ENCODE measurements at regions not wholly inside any gene's neighbourhood (a gene's known extent, or its start where the extent isn't known, plus 50 kb on each side); places are given as distances from the start of the nearest gene placed in this dataset.

- Histone ChIP-seq H3K79me1 (ENCODE audit: low read length) (no peaks in the 10 kb centered on the region), H3K14ac (ENCODE audit: low read length) (no peak overlapping the region), H3K4me1 (ENCODE audit: control insufficient read depth in 1 of 2, insufficient read depth in 2 of 2, low read length in 2 of 2) (no peaks in the 10 kb centered on the region), H2BK5ac (ENCODE audit: low read depth, low read length, poor library complexity) (no peak overlapping the region), H2BK12ac (ENCODE audit: low read length) (no peak overlapping the region), H2AFZ (ENCODE audit: insufficient read depth, low read length, poor library complexity) (no peak overlapping the region), H3K9me3 (ENCODE audit: insufficient read depth, low read depth, low read length) (no peaks in the 10 kb centered on the region), H2AK5ac (ENCODE audit: low read length) (no peak overlapping the region), H3K27ac (ENCODE audit: low read depth, low read length) (no peak overlapping the region), H3K4ac (ENCODE audit: low read depth, low read length) (no peak overlapping the region), H4K8ac (ENCODE audit: low read depth, low read length) (no peak overlapping the region), H4K91ac (ENCODE audit: low read depth, low read length) (no peak overlapping the region), H2BK120ac (ENCODE audit: insufficient read depth, low read length, poor library complexity) (no peak overlapping the region), H3K9ac (ENCODE audit: low read length) (no peak overlapping the region), H3K79me2 (ENCODE audit: control insufficient read depth, insufficient read depth, low read length, poor library complexity) (no peaks in the 10 kb centered on the region), H3K4me2 (ENCODE audit: low read length) (no peak overlapping the region), H4K12ac (ENCODE audit: low read depth, low read length) (no peak overlapping the region), H3K4me3 (ENCODE audit: low read depth, low read length) (no peak overlapping the region), H3K23ac (ENCODE audit: low read length) (no peak overlapping the region), H3K18ac (ENCODE audit: low read length) (no peak overlapping the region), H3K36me3 (ENCODE audit: control insufficient read depth in 1 of 2, insufficient read depth in 2 of 2, low read length in 2 of 2) (no peaks in the 10 kb centered on the region), H3K27me3 (ENCODE audit: insufficient read depth, low read length) (no peaks in the 10 kb centered on the region)
- WGBS (ENCODE audit: extremely low coverage, insufficient coverage, insufficient read length), result no CpG with 5 or more reads among the region's 1 CpG
- DNase-seq, result no peak
These were observed 685.0 kb downstream of the PDCD6IP start for GRCh38 chr3:34483311-34483887.

GRCh38 chr3:34504366-34504765 lies 705.9 kb downstream of the PDCD6IP start:
- Histone ChIP-seq H2BK5ac (ENCODE audit: low read depth, low read length, poor library complexity) (no peak overlapping the region), H3K4me3 (ENCODE audit: low read depth, low read length) (no peak overlapping the region), H3K9me3 (ENCODE audit: insufficient read depth, low read depth, low read length) (no peaks in the 10 kb centered on the region), H3K79me2 (ENCODE audit: control insufficient read depth, insufficient read depth, low read length, poor library complexity) (no peaks in the 10 kb centered on the region), H4K8ac (ENCODE audit: low read depth, low read length) (no peak overlapping the region), H3K36me3 (ENCODE audit: control insufficient read depth in 1 of 2, insufficient read depth in 2 of 2, low read length in 2 of 2) (no peaks in the 10 kb centered on the region), H2AFZ (ENCODE audit: insufficient read depth, low read length, poor library complexity) (no peak overlapping the region), H4K91ac (ENCODE audit: low read depth, low read length) (no peak overlapping the region), H3K14ac (ENCODE audit: low read length) (no peak overlapping the region), H4K12ac (ENCODE audit: low read depth, low read length) (no peak overlapping the region), H3K4me1 (ENCODE audit: control insufficient read depth in 1 of 2, insufficient read depth in 2 of 2, low read length in 2 of 2) (no peaks in the 10 kb centered on the region), H3K79me1 (ENCODE audit: low read length) (no peaks in the 10 kb centered on the region), H3K9ac (ENCODE audit: low read length) (no peak overlapping the region), H3K27me3 (ENCODE audit: insufficient read depth, low read length) (no peaks in the 10 kb centered on the region), H3K4ac (ENCODE audit: low read depth, low read length) (no peak overlapping the region), H2BK120ac (ENCODE audit: insufficient read depth, low read length, poor library complexity) (no peak overlapping the region), H3K4me2 (ENCODE audit: low read length) (no peak overlapping the region), H3K18ac (ENCODE audit: low read length) (no peak overlapping the region), H2BK12ac (ENCODE audit: low read length) (no peak overlapping the region), H2AK5ac (ENCODE audit: low read length) (no peak overlapping the region), H3K27ac (ENCODE audit: low read depth, low read length) (no peak overlapping the region), H3K23ac (ENCODE audit: low read length) (no peak overlapping the region)
- DNase-seq, result no peak
- WGBS (ENCODE audit: extremely low coverage, insufficient coverage, insufficient read length), result no CpG with 5 or more reads among the region's 4 CpGs

- Histone ChIP-seq H2AK5ac (ENCODE audit: low read length) (no peak overlapping the region), H4K12ac (ENCODE audit: low read depth, low read length) (no peak overlapping the region), H3K27ac (ENCODE audit: low read depth, low read length) (no peak overlapping the region), H4K91ac (ENCODE audit: low read depth, low read length) (no peak overlapping the region), H2AFZ (ENCODE audit: insufficient read depth, low read length, poor library complexity) (no peak overlapping the region), H3K79me1 (ENCODE audit: low read length) (no peaks in the 10 kb centered on the region), H2BK120ac (ENCODE audit: insufficient read depth, low read length, poor library complexity) (no peak overlapping the region), H3K4me3 (ENCODE audit: low read depth, low read length) (no peak overlapping the region), H3K27me3 (ENCODE audit: insufficient read depth, low read length) (no peaks in the 10 kb centered on the region), H3K14ac (ENCODE audit: low read length) (no peak overlapping the region), H3K9ac (ENCODE audit: low read length) (no peak overlapping the region), H3K36me3 (ENCODE audit: control insufficient read depth in 1 of 2, insufficient read depth in 2 of 2, low read length in 2 of 2) (no peaks in the 10 kb centered on the region), H2BK5ac (ENCODE audit: low read depth, low read length, poor library complexity) (no peak overlapping the region), H2BK12ac (ENCODE audit: low read length) (no peak overlapping the region), H3K23ac (ENCODE audit: low read length) (no peak overlapping the region), H3K4me2 (ENCODE audit: low read length) (peak overlapping the region; percentile 4), H3K4me1 (ENCODE audit: control insufficient read depth in 1 of 2, insufficient read depth in 2 of 2, low read length in 2 of 2) (no peaks in the 10 kb centered on the region), H3K4ac (ENCODE audit: low read depth, low read length) (no peak overlapping the region), H3K79me2 (ENCODE audit: control insufficient read depth, insufficient read depth, low read length, poor library complexity) (no peaks in the 10 kb centered on the region), H3K18ac (ENCODE audit: low read length) (no peak overlapping the region), H3K9me3 (ENCODE audit: insufficient read depth, low read depth, low read length) (no peaks in the 10 kb centered on the region), H4K8ac (ENCODE audit: low read depth, low read length) (no peak overlapping the region)
- WGBS (ENCODE audit: extremely low coverage, insufficient coverage, insufficient read length), result no CpG with 5 or more reads among the region's 4 CpGs
- no peak for DNase-seq
These were observed 706.3 kb downstream of the PDCD6IP start for GRCh38 chr3:34504775-34505174.

- no peak overlapping the region for H3K4me2 ChIP-seq (ENCODE audit: low read length)
- no peak overlapping the region for H3K4ac ChIP-seq (ENCODE audit: low read depth, low read length)
- H3K4me3 ChIP-seq (ENCODE audit: low read depth, low read length), result no peak overlapping the region
- no peaks in the 10 kb centered on the region for H3K79me2 ChIP-seq (ENCODE audit: control insufficient read depth, insufficient read depth, low read length, poor library complexity)
- H2AFZ ChIP-seq (ENCODE audit: insufficient read depth, low read length, poor library complexity), result no peak overlapping the region
- H3K27me3 ChIP-seq (ENCODE audit: insufficient read depth, low read length), result no peaks in the 10 kb centered on the region
- no peaks in the 10 kb centered on the region for H3K79me1 ChIP-seq (ENCODE audit: low read length)
- H2BK120ac ChIP-seq (ENCODE audit: insufficient read depth, low read length, poor library complexity), result no peak overlapping the region
- no peak overlapping the region for H2BK12ac ChIP-seq (ENCODE audit: low read length)
- no peak overlapping the region for H4K12ac ChIP-seq (ENCODE audit: low read depth, low read length)
- no peak for DNase-seq
- no peak overlapping the region for H3K18ac ChIP-seq (ENCODE audit: low read length)
- H3K9ac ChIP-seq (ENCODE audit: low read length), result no peak overlapping the region
- H2AK5ac ChIP-seq (ENCODE audit: low read length), result no peak overlapping the region
- no peak overlapping the region for H3K23ac ChIP-seq (ENCODE audit: low read length)
- H3K14ac ChIP-seq (ENCODE audit: low read length), result no peak overlapping the region
- H2BK5ac ChIP-seq (ENCODE audit: low read depth, low read length, poor library complexity), result no peak overlapping the region
- no peak overlapping the region for H3K27ac ChIP-seq (ENCODE audit: low read depth, low read length)
- no peaks in the 10 kb centered on the region for H3K36me3 ChIP-seq (ENCODE audit: control insufficient read depth in 1 of 2, insufficient read depth in 2 of 2, low read length in 2 of 2)
- no peaks in the 10 kb centered on the region for H3K9me3 ChIP-seq (ENCODE audit: insufficient read depth, low read depth, low read length)
- H3K4me1 ChIP-seq (ENCODE audit: control insufficient read depth in 1 of 2, insufficient read depth in 2 of 2, low read length in 2 of 2), result no peaks in the 10 kb centered on the region
- H4K91ac ChIP-seq (ENCODE audit: low read depth, low read length), result no peak overlapping the region
- no peak overlapping the region for H4K8ac ChIP-seq (ENCODE audit: low read depth, low read length)
These were observed 710.3 kb downstream of the PDCD6IP start for GRCh38 chr3:34508732-34509131.

All from trophoblast cell (in vitro differentiated cells and primary cell).